ENCODE measurements at regions not wholly inside any gene's neighbourhood (a gene's known extent, or its start where the extent isn't known, plus 50 kb on each side); places are given as distances from the start of the nearest gene placed in this dataset.

- TF ChIP-seq EZH2phosphoT487 (IDR thresholded peaks at IDR 0.05; ENCODE audit: unreplicated experiment): no peak
- TF ChIP-seq, protein P1, sequence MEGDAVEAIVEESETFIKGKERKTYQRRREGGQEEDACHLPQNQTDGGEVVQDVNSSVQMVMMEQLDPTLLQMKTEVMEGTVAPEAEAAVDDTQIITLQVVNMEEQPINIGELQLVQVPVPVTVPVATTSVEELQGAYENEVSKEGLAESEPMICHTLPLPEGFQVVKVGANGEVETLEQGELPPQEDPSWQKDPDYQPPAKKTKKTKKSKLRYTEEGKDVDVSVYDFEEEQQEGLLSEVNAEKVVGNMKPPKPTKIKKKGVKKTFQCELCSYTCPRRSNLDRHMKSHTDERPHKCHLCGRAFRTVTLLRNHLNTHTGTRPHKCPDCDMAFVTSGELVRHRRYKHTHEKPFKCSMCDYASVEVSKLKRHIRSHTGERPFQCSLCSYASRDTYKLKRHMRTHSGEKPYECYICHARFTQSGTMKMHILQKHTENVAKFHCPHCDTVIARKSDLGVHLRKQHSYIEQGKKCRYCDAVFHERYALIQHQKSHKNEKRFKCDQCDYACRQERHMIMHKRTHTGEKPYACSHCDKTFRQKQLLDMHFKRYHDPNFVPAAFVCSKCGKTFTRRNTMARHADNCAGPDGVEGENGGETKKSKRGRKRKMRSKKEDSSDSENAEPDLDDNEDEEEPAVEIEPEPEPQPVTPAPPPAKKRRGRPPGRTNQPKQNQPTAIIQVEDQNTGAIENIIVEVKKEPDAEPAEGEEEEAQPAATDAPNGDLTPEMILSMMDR (conservative IDR thresholded peaks at IDR 0.05; ENCODE audit: low read depth in 2 of 2): peak in 1 of 2 experiments; percentile 22; a peak in 2 of 4 replicates
- TF ChIP-seq EZH2 (IDR thresholded peaks at IDR 0.05; ENCODE audit: low read depth, unreplicated experiment): no peak
- TF ChIP-seq POLR2AphosphoS5 (IDR thresholded peaks at IDR 0.05; ENCODE audit: low read depth): no peak
Measured at GRCh38 chr4:170623899-170624298, 534.1 kb upstream of the AADAT start.

Measured in GM23338 (cell line).